ENCODE measurements at regions not wholly inside any gene's neighbourhood (a gene's known extent, or its start where the extent isn't known, plus 50 kb on each side); places are given as distances from the start of the nearest gene placed in this dataset.

- Histone ChIP-seq H4K20me1 (ENCODE audit: insufficient read depth, low read length, poor library complexity, severe bottlenecking) (no peaks in the 10 kb centered on the region), H3K4me3 (ENCODE audit: low read length, poor library complexity, severe bottlenecking) (no peak overlapping the region), H3K9ac (ENCODE audit: low read depth, low read length, poor library complexity, severe bottlenecking) (no peak overlapping the region), H3K4me1 (ENCODE audit: insufficient read depth, low read length, poor library complexity, severe bottlenecking) (no peaks in the 10 kb centered on the region), H3F3A (ENCODE audit: low read depth) (no peaks in the 10 kb centered on the region), H3K27me3 (ENCODE audit: insufficient read depth, low read length, poor library complexity, severe bottlenecking) (no peaks in the 10 kb centered on the region), H3K36me3 (ENCODE audit: insufficient read depth, low read length) (no peaks in the 10 kb centered on the region), H3K4me2 (ENCODE audit: low read depth, low read length, poor library complexity, severe bottlenecking) (no peak overlapping the region), H3K79me2 (ENCODE audit: insufficient read depth, low read length) (no peaks in the 10 kb centered on the region), H3K9me2 (replicated peaks; ENCODE audit: low read depth, low read length) (no peaks in the 10 kb centered on the region), H2AFZ (ENCODE audit: low read length) (no peak overlapping the region), H3K9me3 (ENCODE audit: insufficient read depth, low read depth, low read length) (no peaks in the 10 kb centered on the region)
- no peak for TF ChIP-seq EZH2phosphoT487 (IDR thresholded peaks at IDR 0.05; ENCODE audit: borderline replicate concordance)
- no peak for TF ChIP-seq CTCF (conservative IDR thresholded peaks at IDR 0.05; ENCODE audit: low read length)
These were observed 139.2 kb upstream of the MMS22L start for GRCh38 chr6:97422171-97422570.

- Histone ChIP-seq H3K36me3 (ENCODE audit: insufficient read depth, low read length) (no peaks in the 10 kb centered on the region), H3K4me1 (ENCODE audit: insufficient read depth, low read length, poor library complexity, severe bottlenecking) (no peaks in the 10 kb centered on the region), H3F3A (ENCODE audit: low read depth) (no peaks in the 10 kb centered on the region), H3K9me2 (replicated peaks; ENCODE audit: low read depth, low read length) (no peaks in the 10 kb centered on the region), H4K20me1 (ENCODE audit: insufficient read depth, low read length, poor library complexity, severe bottlenecking) (no peaks in the 10 kb centered on the region), H3K4me3 (ENCODE audit: low read length, poor library complexity, severe bottlenecking) (no peak overlapping the region), H3K27me3 (ENCODE audit: insufficient read depth, low read length, poor library complexity, severe bottlenecking) (no peaks in the 10 kb centered on the region), H2AFZ (ENCODE audit: low read length) (no peak overlapping the region), H3K9ac (ENCODE audit: low read depth, low read length, poor library complexity, severe bottlenecking) (no peak overlapping the region), H3K9me3 (ENCODE audit: insufficient read depth, low read depth, low read length) (no peaks in the 10 kb centered on the region), H3K79me2 (ENCODE audit: insufficient read depth, low read length) (no peaks in the 10 kb centered on the region), H3K4me2 (ENCODE audit: low read depth, low read length, poor library complexity, severe bottlenecking) (no peak overlapping the region)
- no peak for TF ChIP-seq EZH2phosphoT487 (IDR thresholded peaks at IDR 0.05; ENCODE audit: borderline replicate concordance)
These were observed 140.2 kb upstream of the MMS22L start for GRCh38 chr6:97423190-97423589.

- no peak overlapping the region for H3K9ac ChIP-seq (ENCODE audit: low read depth, low read length, poor library complexity, severe bottlenecking)
- no peaks in the 10 kb centered on the region for H3K36me3 ChIP-seq (ENCODE audit: insufficient read depth, low read length)
- TF ChIP-seq CTCF (conservative IDR thresholded peaks at IDR 0.05; ENCODE audit: low read length): no peak
- TF ChIP-seq EZH2phosphoT487 (IDR thresholded peaks at IDR 0.05; ENCODE audit: borderline replicate concordance): no peak
- no peaks in the 10 kb centered on the region for H3K79me2 ChIP-seq (ENCODE audit: insufficient read depth, low read length)
- no peaks in the 10 kb centered on the region for H3K9me2 ChIP-seq (replicated peaks; ENCODE audit: low read depth, low read length)
- no peaks in the 10 kb centered on the region for H3F3A ChIP-seq (ENCODE audit: low read depth)
- H3K4me2 ChIP-seq (ENCODE audit: low read depth, low read length, poor library complexity, severe bottlenecking): no peak overlapping the region
- no peaks in the 10 kb centered on the region for H4K20me1 ChIP-seq (ENCODE audit: insufficient read depth, low read length, poor library complexity, severe bottlenecking)
- no peaks in the 10 kb centered on the region for H3K9me3 ChIP-seq (ENCODE audit: insufficient read depth, low read depth, low read length)
- H3K4me3 ChIP-seq (ENCODE audit: low read length, poor library complexity, severe bottlenecking): no peak overlapping the region
- H2AFZ ChIP-seq (ENCODE audit: low read length): no peak overlapping the region
- no peaks in the 10 kb centered on the region for H3K27me3 ChIP-seq (ENCODE audit: insufficient read depth, low read length, poor library complexity, severe bottlenecking)
- no peaks in the 10 kb centered on the region for H3K4me1 ChIP-seq (ENCODE audit: insufficient read depth, low read length, poor library complexity, severe bottlenecking)
These were observed 144.6 kb upstream of the MMS22L start for GRCh38 chr6:97427648-97428047.

GRCh38 chr6:97437087-97437486 lies 154.1 kb upstream of the MMS22L start:
- no peaks in the 10 kb centered on the region for H3K36me3 ChIP-seq (ENCODE audit: insufficient read depth, low read length)
- no peaks in the 10 kb centered on the region for H3F3A ChIP-seq (ENCODE audit: low read depth)
- H3K27me3 ChIP-seq (ENCODE audit: insufficient read depth, low read length, poor library complexity, severe bottlenecking): no peaks in the 10 kb centered on the region
- H3K4me3 ChIP-seq (ENCODE audit: low read length, poor library complexity, severe bottlenecking): no peak overlapping the region
- H2AFZ ChIP-seq (ENCODE audit: low read length): peak overlapping the region; percentile 20; the same call in 1 of the 2 replicates
- peak; percentile 90 for TF ChIP-seq CTCF (conservative IDR thresholded peaks at IDR 0.05; ENCODE audit: low read length)
- TF ChIP-seq EZH2phosphoT487 (IDR thresholded peaks at IDR 0.05; ENCODE audit: borderline replicate concordance): no peak
- no peaks in the 10 kb centered on the region for H3K9me3 ChIP-seq (ENCODE audit: insufficient read depth, low read depth, low read length)
- no peak overlapping the region for H3K4me2 ChIP-seq (ENCODE audit: low read depth, low read length, poor library complexity, severe bottlenecking)
- H3K9me2 ChIP-seq (replicated peaks; ENCODE audit: low read depth, low read length): no peaks in the 10 kb centered on the region
- no peak overlapping the region for H3K9ac ChIP-seq (ENCODE audit: low read depth, low read length, poor library complexity, severe bottlenecking)
- H3K79me2 ChIP-seq (ENCODE audit: insufficient read depth, low read length): no peaks in the 10 kb centered on the region
- no peaks in the 10 kb centered on the region for H3K4me1 ChIP-seq (ENCODE audit: insufficient read depth, low read length, poor library complexity, severe bottlenecking)
- no peaks in the 10 kb centered on the region for H4K20me1 ChIP-seq (ENCODE audit: insufficient read depth, low read length, poor library complexity, severe bottlenecking)
